A549 (cell line): ENCODE measurements at regions not wholly inside any gene's neighbourhood (a gene's known extent, or its start where the extent isn't known, plus 50 kb on each side); places are given as distances from the start of the nearest gene placed in this dataset.

ENCODE experiments used
- EP300 ChIP-seq, 2 experiments: fragments of >200 bp; sonication (Bioruptor Twin); formaldehyde crosslinking; IDR thresholded peaks; 2 replicates in 1 of 2; 3 replicates in 1 of 2; pipeline ENCODE4 v1.6.1; 2016 to 2017
- POLR2A ChIP-seq: IDR thresholded peaks from 2 replicates; pipeline ENCODE4 v1.6.1; 2012; ENCODE audit warnings: mild to moderate bottlenecking, low read length
- RAD21 ChIP-seq, 2 experiments: fragments of >200 bp in 1 of 2; sonication (Bioruptor Twin) in 1 of 2; formaldehyde crosslinking in 1 of 2; IDR thresholded peaks in 1 of 2; conservative IDR thresholded peaks in 1 of 2; 2 replicates in 1 of 2; 3 replicates in 1 of 2; pipeline ENCODE4 v1.6.1; 2012 to 2018; ENCODE audit warnings: inconsistent platforms in 1 of 2
- TF ChIP-seq, protein P1 (sequence below): fragments of >200 bp; sonication (Bioruptor Twin); formaldehyde crosslinking; IDR thresholded peaks from 3 replicates; pipeline ENCODE4 v1.5.1; 2016

DNA sequence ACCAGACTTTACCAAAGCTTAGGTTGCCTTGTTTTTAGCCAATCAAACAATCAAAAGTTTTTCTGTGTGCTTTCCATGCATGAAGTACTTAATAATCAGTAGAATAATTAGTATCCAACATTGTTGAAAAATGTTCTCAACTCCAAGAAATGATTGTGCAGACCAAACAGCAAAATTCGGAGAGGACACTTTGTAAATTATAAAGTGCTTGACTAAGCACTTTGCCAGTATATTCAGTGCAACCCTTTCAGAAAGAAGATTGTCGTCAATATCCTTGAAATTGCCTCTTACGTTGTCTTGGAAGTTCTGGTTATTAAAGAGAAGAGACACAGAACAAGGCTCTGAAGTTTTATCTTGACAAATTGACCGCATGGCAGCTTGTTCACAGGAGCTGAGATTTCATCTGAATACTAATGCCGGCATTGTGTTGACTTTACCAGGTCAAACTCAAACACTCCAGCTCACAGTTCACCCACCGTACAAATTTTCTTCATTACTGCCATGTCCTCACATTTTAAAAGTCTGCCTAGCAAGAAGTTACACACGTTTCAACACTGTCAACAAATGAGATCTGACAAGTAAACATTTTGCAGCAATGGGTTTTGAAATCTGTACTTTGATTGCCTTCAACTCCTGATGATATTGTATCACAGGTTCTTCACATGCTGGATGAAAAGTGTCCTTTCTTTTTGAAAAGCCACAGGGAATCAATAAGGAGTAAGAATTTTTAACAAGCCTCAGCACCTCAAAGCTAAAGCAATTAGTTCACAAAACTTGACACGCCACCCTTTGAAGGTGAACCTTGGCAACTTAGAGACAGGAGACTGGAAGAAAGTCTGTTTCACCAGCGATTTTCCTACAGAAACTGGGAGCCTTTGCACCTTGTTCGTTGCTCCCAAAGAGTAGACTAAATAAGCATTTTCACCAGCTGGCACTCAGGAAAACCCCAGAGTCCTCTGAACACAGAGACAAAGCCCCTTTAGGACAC is 150.9 kb downstream of the RFC3 start:
- TF ChIP-seq, protein P1, sequence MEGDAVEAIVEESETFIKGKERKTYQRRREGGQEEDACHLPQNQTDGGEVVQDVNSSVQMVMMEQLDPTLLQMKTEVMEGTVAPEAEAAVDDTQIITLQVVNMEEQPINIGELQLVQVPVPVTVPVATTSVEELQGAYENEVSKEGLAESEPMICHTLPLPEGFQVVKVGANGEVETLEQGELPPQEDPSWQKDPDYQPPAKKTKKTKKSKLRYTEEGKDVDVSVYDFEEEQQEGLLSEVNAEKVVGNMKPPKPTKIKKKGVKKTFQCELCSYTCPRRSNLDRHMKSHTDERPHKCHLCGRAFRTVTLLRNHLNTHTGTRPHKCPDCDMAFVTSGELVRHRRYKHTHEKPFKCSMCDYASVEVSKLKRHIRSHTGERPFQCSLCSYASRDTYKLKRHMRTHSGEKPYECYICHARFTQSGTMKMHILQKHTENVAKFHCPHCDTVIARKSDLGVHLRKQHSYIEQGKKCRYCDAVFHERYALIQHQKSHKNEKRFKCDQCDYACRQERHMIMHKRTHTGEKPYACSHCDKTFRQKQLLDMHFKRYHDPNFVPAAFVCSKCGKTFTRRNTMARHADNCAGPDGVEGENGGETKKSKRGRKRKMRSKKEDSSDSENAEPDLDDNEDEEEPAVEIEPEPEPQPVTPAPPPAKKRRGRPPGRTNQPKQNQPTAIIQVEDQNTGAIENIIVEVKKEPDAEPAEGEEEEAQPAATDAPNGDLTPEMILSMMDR, result no peak
- TF ChIP-seq POLR2A (no peak), EP300 (IDR thresholded peaks at IDR 0.05) (no peak), RAD21 (conservative IDR thresholded peaks at IDR 0.05 in 1 of 2, IDR thresholded peaks at IDR 0.05 in 1 of 2) (no peak)
